Adrenal gland (tissue), 5 donors: ENCODE measurements at regions not wholly inside any gene's neighbourhood (a gene's known extent, or its start where the extent isn't known, plus 50 kb on each side); places are given as distances from the start of the nearest gene placed in this dataset.

Source experiments
- CTCF ChIP-seq, 6 experiments: fragments of 450-650 bp in 4 of 6; fragments of 200-600 bp in 2 of 6; sonication (generic) in 1 of 6; IDR thresholded peaks; 1 replicate in 5 of 6; 2 replicates in 1 of 6; pipeline versions ENCODE4 v1.5.1 to v1.8.0; 2016 to 2021; ENCODE audit warnings: antibody characterized with exemption in 6 of 6, mild to moderate bottlenecking in 2 of 6, moderate library complexity in 1 of 6
- POLR2A ChIP-seq, 2 donors: fragments of 450-650 bp; IDR thresholded peaks; one replicate each; pipeline ENCODE4 v1.6.1; 2017; ENCODE audit warnings: antibody characterized with exemption in 2 of 2, mild to moderate bottlenecking in 2 of 2, moderate library complexity in 1 of 2
- donor health status: DM: no; HTN: no; CAD: no.

- no peak for TF ChIP-seq CTCF (IDR thresholded peaks at IDR 0.05)
- no peak for TF ChIP-seq POLR2A (IDR thresholded peaks at IDR 0.05)
Measured at GRCh38 chr10:124294811-124295770, 123.6 kb downstream of the OAT start.
